GM12891 (cell line): ENCODE measurements at regions not wholly inside any gene's neighbourhood (a gene's known extent, or its start where the extent isn't known, plus 50 kb on each side); places are given as distances from the start of the nearest gene placed in this dataset.

Source experiments
- POLR2AphosphoS5 ChIP-seq: IDR thresholded peaks from 2 replicates; pipeline ENCODE4 v1.6.1; 2011; ENCODE audit warnings: low read depth, low read length, control low read depth
- SPI1 ChIP-seq: IDR thresholded peaks from 2 replicates; pipeline ENCODE4 v1.6.1; 2011; ENCODE audit warnings: low read depth, low read length, control low read depth

DNA sequence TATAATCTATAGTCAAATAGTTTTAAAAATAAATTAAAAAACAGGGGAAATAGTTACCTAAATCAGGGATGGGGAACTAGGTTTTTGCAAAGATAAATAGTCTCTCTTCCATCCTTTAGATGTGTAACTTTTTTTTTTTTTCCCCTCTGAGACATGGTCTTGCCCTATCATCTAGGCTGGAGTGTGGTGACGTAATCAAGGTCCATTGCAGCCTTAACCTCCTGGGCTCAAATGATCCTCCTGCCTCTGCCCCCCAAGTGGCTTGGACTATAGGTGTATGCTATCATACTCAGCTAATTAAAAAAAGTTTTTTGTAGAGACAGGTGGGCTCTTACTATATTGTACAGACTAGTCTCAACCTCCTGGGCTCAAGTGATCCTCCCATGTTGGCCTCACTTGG is 316.5 kb downstream of the CCDC85A start:
- TF ChIP-seq POLR2AphosphoS5 (no peak), SPI1 (no peak)
